Hematopoietic multipotent progenitor cell treated with erythropoietin and hydrocortisone succinate and interleukin-3 and kit ligand, for 8 days (in vitro differentiated cells): ENCODE measurements at regions not wholly inside any gene's neighbourhood (a gene's known extent, or its start where the extent isn't known, plus 50 kb on each side); places are given as distances from the start of the nearest gene placed in this dataset.

Experiments used
- DNase-seq: peaks from one replicate; pipeline ENCODE4 v3.0.0-alpha.2; 2015

DNA sequence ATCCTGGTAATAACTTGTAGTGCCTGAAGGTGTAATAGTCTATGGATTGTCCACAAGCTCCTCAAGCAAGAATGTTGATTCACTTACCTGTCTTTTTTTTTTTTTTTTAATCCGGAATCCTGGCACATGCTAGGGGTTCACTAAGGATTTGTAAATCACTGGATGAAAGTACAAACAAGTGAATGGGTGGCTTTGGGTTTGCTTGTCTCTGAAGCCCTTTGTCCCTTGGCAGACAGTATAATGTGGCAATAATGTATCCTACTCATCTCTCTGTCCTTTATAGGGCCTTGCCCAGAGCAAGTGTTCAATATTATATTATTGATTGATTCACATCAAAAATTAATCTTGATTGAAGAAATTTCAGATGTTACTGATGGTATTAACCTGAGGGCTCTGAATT, 334.0 kb upstream of the CPEB2 start:
- DNase-seq: no peak

DNA sequence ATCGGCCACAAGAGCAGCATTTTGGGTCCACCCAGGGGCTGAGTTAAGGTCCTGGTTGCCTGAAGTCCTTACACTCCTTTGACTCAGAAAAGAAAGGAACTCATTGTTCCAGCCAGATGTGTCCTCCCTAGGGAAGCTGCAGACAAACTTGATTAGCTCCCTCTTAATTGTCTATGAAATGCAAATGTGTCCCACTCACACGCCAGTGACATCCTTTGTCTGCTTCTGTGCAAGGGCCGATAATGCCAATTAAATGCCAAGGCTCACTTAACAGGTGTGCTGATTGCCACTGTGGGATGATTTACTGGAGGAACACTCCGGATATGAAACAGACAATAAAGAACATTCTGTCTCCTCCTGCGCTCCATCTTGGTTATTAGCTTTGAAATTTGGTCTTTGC, 332.9 kb upstream of the CPEB2 start:
- DNase-seq: no peak

- no peak for DNase-seq
Observed at GRCh38 chr4:14671146-14671545, 331.1 kb upstream of the CPEB2 start.

DNA sequence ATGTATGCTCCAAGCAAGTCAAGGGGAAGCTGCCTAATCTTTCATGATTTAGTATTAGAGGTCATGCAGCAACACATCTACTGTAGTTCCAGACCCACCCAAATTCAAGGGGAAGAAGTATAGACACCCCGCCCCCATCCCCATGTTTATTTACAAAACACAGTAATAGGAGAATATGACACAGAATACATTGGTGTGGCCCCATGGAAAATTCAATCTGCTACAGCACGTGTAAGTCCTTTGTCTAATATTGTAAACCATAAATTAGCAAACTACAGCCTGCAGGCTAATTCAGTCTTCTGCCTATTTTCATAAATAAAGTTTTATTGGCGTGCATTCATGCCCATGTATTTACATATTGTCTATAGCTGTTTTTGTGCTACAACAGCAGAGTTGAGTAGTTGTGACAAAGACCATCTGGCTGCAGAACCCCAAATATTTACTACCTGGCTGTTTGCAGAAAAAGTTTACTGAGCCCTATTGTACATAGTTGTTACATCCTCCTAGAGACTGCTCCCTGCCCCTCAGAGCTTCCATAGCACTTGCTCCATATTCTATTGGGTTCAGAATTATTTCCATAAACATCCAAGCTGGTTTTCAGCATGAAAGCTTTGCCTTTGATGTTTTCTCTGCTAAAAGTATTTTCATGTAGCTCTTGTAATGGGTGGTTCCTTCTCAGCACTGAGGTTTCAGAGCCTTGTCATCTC, 326.8 kb upstream of the CPEB2 start:
- no peak for DNase-seq

- DNase-seq: no peak
Observed at GRCh38 chr4:14679906-14680305, 322.4 kb upstream of the CPEB2 start.

DNA sequence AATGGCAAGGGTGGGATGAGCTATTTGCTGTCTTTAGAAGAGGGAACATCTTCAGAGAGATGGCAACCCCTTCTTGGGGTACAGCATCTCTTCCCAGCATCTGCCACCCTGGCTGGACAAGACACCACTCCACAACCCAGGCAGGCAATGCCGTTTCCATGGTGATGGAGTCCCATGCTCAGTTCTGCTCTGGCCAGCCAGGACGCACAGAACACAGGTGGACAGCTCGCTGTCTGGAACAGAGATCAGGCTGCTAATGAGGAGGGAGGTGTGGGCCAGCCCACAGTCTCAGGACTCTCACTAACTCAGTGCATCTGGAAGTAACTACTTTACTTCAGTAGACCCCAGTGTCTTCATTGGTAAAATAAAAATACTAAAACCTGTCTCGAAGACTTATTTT, 321.0 kb upstream of the CPEB2 start:
- DNase-seq: no peak

DNA sequence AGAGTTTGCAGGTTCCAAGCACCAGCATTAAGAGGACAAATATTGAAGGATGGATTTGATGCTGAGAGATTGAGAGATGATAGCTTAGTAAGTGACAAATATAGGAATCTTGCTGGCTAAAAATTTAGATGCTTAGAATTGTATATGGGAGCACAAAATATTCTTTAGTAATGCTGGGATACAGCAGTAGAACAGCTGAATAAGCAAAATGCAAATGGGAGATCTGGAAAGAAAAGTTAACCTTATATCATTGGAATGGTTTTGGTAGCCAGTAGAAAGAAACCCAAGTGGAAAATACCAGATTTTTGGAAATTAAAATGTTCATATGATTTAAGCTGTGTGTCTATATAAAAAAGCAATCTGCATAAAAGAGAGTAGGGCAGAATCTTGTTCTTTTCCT, 308.6 kb upstream of the CPEB2 start:
- DNase-seq: no peak

GRCh38 chr4:14695095-14695845, 307.0 kb upstream of the CPEB2 start:
- no peak for DNase-seq

- no peak for DNase-seq
Observed at GRCh38 chr4:14700083-14700482, 302.2 kb upstream of the CPEB2 start.

DNA sequence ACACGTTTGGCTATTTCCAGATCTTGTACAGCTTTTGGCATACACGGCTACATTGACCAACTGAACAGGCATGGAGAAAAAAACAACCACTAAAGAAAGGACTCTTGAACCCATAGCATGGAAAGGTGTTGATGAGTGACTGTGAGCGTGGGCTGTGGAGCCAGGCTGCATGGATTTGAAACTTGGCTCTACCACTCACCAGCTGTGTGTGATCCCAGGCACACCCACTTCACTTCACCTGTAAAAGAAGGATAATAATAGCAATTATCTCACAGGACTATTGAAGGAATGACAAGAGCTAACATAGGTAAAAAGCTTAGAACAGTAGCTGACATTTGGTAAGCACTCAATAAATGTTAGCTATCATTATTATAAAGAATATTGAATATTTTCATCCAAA, 301.7 kb upstream of the CPEB2 start:
- no peak for DNase-seq

DNA sequence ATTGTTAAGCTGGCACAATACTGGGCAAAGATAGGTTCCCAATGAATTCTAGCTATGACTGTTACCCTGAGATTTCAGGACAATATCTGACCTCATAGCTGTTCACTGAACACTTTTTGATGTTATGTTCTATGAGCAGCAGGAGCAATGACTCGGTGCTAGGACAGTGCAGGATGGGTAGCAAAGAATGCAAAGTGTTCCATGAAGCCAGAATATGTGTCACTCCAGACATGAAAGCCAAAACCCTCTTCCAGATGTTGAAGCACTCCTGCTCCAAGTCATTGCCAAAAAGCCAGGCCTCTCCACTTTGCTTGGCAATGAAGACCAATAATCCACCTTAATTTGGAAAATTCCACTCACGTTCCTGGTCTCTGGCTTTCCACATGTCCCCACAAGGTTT, 300.9 kb upstream of the CPEB2 start:
- DNase-seq: no peak

GRCh38 chr4:14701896-14702295, 300.4 kb upstream of the CPEB2 start:
- no peak for DNase-seq

DNA sequence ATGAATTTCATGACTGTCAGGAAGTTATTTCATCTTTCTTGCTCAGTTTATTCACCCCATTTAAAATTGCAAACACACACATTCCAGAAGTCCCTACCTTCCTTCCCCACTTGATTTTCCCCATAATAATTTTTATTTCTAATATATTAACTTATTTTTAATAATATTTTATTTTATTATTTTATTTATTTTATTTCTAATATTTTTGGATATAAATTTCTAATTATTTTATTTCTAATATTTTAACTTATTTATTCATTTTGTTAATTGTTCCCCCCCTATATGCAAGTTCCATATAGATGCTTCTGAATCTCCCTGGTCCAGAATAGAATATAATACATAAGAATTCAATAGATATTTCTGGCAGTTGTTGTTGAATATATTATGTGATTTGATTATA, 293.7 kb upstream of the CPEB2 start:
- DNase-seq: no peak

GRCh38 chr4:14711259-14711658, 291.0 kb upstream of the CPEB2 start:
- DNase-seq: no peak

DNA sequence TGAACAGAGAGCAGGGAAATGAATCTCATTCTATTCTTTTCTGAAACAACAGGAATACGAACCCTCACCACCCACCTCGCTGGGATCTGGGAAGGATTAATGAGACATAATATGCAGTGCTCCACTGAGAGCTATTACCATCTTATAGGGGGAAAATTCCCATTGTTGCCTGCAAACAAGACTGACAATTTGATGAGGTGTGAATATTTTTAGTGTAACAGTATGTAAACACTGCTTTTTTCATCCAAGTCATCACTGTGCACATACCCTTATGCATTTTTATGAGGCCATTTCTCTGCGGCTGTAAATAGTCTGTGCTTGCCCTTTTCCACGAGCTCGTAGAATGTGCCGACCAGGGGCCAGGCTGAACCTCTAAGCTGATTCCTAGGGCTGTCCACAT, 285.6 kb upstream of the CPEB2 start:
- no peak for DNase-seq

DNA sequence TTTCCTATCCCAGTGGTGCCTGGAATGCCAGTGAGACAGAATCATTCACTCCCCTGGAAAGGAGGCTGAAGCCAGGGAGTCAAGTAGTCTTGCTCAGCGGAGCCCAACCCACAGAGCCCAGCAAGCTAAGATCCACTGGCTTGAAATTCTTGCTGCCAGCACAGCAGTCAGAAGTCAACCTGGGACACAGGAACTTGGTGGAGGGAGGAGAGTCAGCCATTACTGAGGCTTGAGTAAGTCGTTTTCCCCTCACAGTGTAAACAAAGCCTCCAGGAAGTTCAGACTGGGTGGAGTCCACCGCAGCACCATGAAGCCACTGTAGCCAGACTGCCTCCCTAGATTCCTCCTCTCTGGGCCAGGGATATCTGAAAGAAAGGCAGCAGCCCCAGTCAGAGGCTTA, 283.2 kb upstream of the CPEB2 start:
- no peak for DNase-seq

DNA sequence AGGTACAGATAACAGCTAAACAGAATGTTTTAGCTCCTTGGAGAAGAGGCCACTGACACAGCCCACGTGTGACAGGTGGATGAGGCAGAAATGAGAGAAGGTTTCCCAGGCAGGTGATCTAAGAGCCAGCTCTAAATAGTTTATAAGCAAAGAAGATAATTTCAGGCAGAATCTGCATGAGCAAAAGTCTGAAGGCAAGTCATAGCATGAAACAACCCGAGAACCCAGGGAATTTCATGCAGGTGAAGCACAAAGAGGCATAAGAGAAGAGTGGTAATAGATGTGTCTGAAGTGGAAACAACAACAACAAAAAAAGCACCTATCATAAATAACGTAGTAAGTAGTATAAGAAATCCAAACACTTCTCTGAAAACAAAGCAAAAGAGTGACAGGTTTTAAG, 275.8 kb upstream of the CPEB2 start:
- DNase-seq: no peak

GRCh38 chr4:14726877-14727361, 275.4 kb upstream of the CPEB2 start:
- DNase-seq: no peak

DNA sequence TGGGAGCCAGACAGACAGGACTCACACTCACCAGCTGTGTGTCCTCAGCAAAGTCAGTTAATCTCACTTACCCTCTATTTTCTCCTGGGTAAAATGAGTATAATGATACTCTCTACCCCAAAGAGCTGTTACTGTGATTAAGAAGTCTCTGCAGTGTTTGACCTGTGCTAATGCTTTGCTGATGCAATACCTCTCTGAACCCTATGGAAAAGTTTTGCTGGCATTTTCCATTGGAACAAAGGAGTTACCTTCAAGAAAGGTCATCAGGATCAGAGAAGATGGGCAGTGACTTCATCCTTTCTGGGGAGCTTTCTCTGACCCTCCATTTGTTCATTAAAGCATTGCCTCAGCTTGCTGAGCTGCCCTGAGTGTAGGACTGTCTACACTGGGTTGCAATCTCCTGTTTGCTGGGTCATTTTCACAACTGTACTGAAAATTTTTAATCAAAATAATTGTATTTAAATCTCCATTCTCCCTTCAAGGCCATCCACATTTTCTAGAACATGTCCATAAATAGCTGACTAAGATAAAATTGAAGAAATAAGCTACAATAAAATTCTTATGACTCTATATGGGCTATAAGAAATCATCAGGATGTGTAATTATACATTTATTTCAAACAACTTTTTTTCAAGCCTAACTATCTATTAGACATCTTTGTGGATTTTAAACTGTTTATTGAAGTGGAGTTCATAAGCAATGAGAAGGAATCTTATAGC, 272.8 kb upstream of the CPEB2 start:
- no peak for DNase-seq

- DNase-seq: no peak
Observed at GRCh38 chr4:14742054-14742453, 260.2 kb upstream of the CPEB2 start.

GRCh38 chr4:14743172-14743571, 259.1 kb upstream of the CPEB2 start:
- no peak for DNase-seq

DNA sequence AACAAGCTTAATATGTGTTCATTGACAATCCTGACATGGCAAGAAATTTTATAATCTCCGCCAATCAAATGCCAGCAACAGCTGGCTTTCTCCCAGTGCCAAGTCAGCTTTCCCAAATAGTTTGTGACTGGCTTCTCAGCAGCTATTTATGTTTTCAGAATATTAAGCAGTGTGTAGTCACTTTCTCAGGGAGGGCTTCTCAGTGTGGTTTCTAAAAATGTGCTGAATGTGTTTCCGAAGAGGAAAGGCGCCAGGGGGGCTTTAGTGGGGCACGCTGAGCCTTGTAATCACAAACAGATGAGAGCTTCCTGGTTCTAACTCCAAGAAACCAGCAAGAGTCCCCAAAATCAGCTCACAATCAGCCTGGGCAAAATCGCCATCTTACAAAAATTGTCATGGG, 258.7 kb upstream of the CPEB2 start:
- no peak for DNase-seq

DNA sequence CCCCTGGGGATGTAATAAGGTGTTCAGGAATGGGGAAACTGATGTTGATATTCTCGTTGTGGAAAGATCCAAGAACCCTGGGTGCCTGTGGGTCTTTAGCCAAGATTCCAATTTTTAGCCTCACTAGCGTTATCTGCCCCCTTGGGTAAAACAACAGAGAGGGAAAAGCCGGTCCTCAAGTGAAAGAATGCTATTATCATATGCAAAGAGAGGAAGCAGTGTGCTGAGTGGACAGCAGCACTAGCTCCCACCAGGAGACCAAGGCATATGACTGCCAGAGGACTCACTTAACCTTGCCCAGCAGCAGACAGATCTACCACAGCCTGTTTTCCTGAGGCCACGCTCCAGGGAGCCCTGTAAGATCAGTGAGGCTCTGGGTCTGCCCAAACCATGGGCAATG, 257.9 kb upstream of the CPEB2 start:
- DNase-seq: no peak

DNA sequence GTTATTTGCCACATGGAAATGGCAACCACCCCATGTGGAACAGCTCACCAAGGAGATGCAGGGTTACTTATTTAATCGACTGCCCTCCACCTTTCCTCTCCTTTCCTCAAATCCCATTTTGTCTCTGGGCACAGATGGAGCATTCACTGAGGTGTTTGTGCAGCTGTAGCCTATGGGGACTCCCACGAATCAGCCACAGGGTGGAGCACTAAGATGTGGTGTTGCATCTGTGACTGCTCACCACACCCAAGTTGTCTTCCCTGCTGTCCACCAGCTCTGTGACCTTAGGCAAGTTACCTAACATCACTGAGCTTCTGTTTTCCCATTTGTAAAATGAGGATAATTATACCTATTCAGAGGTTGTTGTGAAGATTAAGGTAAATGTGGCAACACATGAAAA, 252.4 kb upstream of the CPEB2 start:
- DNase-seq: peak; percentile 14
